ENCODE measurements at regions not wholly inside any gene's neighbourhood (a gene's known extent, or its start where the extent isn't known, plus 50 kb on each side); places are given as distances from the start of the nearest gene placed in this dataset.

DNA sequence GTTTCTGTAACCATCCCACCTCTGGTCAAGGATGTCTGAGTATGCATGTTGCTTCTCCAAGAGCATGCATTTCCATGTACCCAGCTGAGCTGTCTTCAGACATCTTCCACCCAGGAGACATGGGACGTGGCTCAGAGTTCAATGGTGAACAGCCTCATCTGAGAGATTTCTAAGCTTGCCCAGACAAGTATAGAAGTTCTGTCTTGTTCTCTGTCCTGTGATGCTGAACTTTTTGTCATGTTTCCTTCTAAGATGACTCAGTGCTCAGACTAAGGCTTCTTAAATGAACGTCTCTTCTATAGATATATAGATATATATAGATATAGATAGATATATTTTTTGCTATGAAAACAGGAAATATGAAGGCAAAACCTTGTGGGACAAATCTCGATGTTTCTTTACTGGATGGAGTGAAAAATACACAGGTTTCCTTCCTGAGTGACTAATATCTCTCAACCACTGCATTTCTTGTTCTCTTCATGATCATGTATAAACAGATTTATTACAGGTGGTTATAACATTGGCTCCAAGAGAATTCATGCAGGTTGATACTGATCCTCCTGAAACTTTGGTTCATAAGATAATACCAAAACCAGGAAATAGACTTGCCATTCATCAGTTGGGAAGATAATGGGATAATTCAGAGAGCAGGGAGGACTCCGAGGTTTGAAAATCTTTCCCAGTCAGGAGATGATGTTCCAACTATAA is 168.2 kb downstream of the ZNF518B start:
- TF ChIP-seq POLR2A (IDR thresholded peaks at IDR 0.05): no peak
- TF ChIP-seq, protein P1, sequence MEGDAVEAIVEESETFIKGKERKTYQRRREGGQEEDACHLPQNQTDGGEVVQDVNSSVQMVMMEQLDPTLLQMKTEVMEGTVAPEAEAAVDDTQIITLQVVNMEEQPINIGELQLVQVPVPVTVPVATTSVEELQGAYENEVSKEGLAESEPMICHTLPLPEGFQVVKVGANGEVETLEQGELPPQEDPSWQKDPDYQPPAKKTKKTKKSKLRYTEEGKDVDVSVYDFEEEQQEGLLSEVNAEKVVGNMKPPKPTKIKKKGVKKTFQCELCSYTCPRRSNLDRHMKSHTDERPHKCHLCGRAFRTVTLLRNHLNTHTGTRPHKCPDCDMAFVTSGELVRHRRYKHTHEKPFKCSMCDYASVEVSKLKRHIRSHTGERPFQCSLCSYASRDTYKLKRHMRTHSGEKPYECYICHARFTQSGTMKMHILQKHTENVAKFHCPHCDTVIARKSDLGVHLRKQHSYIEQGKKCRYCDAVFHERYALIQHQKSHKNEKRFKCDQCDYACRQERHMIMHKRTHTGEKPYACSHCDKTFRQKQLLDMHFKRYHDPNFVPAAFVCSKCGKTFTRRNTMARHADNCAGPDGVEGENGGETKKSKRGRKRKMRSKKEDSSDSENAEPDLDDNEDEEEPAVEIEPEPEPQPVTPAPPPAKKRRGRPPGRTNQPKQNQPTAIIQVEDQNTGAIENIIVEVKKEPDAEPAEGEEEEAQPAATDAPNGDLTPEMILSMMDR (IDR thresholded peaks at IDR 0.05): no peak
- ATAC-seq: no peak
- Histone ChIP-seq H3K4me1 (no peaks in the 10 kb centered on the region), H3K36me3 (no peaks in the 10 kb centered on the region), H3K4me3 (no peak overlapping the region), H3K27me3 (no peaks in the 10 kb centered on the region), H3K9me3 (no peaks in the 10 kb centered on the region), H3K27ac (no peak overlapping the region)
- intact Hi-C loops (cut with DNase I): no loop called here
- 37% methylated on average over 4 of the region's 4 CpGs for WGBS (ENCODE audit: insufficient coverage, low coverage, low lambda C conversion rate, missing lambda C conversion rate)
- no peak for DNase-seq

DNA sequence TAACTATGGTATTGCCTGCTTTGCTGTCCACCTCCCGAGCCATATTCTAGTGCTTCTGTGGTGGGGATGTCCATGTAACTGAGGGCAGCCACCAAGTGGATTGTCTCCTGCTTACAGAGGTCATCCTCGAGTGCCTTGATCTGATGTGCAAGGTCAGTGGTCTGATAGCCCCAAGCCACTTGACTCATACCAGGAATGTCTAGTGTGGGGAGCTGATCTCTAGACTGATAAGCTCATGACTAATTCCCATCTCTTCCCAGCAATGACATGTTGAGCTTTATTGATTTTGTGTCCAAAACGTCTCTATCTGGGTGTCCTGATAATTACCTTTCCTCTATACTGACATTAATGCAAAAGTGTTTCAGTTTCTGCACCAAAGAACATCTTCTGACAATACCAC is 168.4 kb upstream of the WDR1 start:
- H3K27me3 ChIP-seq: no peaks in the 10 kb centered on the region
- no peaks in the 10 kb centered on the region for H3K9me3 ChIP-seq
- no peaks in the 10 kb centered on the region for H3K4me1 ChIP-seq
- H3K27ac ChIP-seq: no peak overlapping the region
- ATAC-seq (no peak), DNase-seq (no peak)
- H3K36me3 ChIP-seq: no peaks in the 10 kb centered on the region
- intact Hi-C loops (cut with DNase I): no loop called here
- H3K4me3 ChIP-seq: no peak overlapping the region
- TF ChIP-seq, protein P1 (IDR thresholded peaks at IDR 0.05): no peak
- TF ChIP-seq POLR2A (IDR thresholded peaks at IDR 0.05): no peak
- 55% methylated on average over 2 of the region's 3 CpGs for WGBS (ENCODE audit: insufficient coverage, low coverage, low lambda C conversion rate, missing lambda C conversion rate)

DNA sequence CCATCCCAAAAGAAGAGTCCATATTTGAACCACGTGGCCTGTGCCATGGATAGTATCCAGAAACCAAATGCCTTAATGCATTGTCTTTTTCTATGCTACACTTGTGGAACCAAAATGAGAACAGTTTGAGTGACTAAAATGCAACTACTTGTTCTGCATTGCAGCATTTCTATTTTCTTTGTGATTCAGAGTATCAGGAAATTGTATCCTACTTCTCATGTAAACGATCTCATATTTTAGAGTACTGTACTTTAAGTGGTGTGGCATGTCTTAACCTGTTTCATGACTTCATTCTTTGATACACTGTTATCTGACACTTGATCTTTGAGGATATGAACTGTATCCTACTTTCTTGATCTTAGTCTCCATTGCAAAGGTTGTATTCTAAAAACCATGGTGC is 167.2 kb upstream of the WDR1 start:
- 51% methylated on average over 2 of the region's 2 CpGs for WGBS (ENCODE audit: insufficient coverage, low coverage, low lambda C conversion rate, missing lambda C conversion rate)
- no peaks in the 10 kb centered on the region for H3K9me3 ChIP-seq
- H3K27ac ChIP-seq: no peak overlapping the region
- H3K4me1 ChIP-seq: no peaks in the 10 kb centered on the region
- no peaks in the 10 kb centered on the region for H3K36me3 ChIP-seq
- TF ChIP-seq POLR2A (IDR thresholded peaks at IDR 0.05): no peak
- TF ChIP-seq, protein P1 (IDR thresholded peaks at IDR 0.05): no peak
- DNase-seq: no peak
- H3K27me3 ChIP-seq: no peaks in the 10 kb centered on the region
- no peak for ATAC-seq
- H3K4me3 ChIP-seq: no peak overlapping the region
- intact Hi-C loops (cut with DNase I): no loop called here

DNA sequence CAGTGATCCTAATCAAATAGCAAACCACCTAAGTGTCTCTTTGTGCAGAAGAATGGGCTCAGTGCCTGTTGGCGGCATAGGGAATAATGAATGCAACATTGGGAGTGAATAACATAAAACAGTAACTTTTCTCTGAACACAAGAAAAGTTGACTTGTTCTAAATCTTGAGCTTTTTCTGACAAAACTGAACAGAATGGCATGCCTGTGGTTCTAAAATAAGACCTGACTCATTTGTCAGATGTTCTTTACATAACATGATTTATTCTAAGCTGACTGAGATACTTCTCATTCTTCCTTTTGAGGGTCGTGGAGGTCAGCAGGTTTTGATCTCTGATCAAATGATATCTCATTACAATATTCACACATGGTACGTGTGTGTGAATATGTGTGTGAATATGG is 165.4 kb upstream of the WDR1 start:
- no peak for TF ChIP-seq POLR2A (IDR thresholded peaks at IDR 0.05)
- TF ChIP-seq, protein P1 (IDR thresholded peaks at IDR 0.05): no peak
- Histone ChIP-seq H3K27me3 (no peaks in the 10 kb centered on the region), H3K9me3 (no peaks in the 10 kb centered on the region), H3K4me3 (no peak overlapping the region), H3K36me3 (no peaks in the 10 kb centered on the region), H3K27ac (no peak overlapping the region), H3K4me1 (no peaks in the 10 kb centered on the region)
- ATAC-seq: no peak
- DNase-seq: no peak
- 56% methylated on average over 3 of the region's 3 CpGs for WGBS (ENCODE audit: insufficient coverage, low coverage, low lambda C conversion rate, missing lambda C conversion rate)
- intact Hi-C loops (cut with DNase I): no loop called here
